Gastrocnemius medialis (tissue), 4 donors: ENCODE measurements at regions not wholly inside any gene's neighbourhood (a gene's known extent, or its start where the extent isn't known, plus 50 kb on each side); places are given as distances from the start of the nearest gene placed in this dataset.

ENCODE experiments used
- CTCF ChIP-seq, 5 experiments: fragments of 450-650 bp in 3 of 5; fragments of 200-600 bp in 2 of 5; sonication (generic) in 2 of 5; IDR thresholded peaks in 4 of 5; conservative IDR thresholded peaks in 1 of 5; 1 replicate in 4 of 5; 2 replicates in 1 of 5; pipeline ENCODE4 v1.5.1; 2016 to 2019; ENCODE audit warnings: antibody characterized with exemption in 5 of 5, mild to moderate bottlenecking in 3 of 5, moderate library complexity in 3 of 5
- POLR2A ChIP-seq, 2 donors: fragments of 450-650 bp; IDR thresholded peaks; one replicate each; pipeline ENCODE4 v1.6.1; 2017; ENCODE audit warnings: antibody characterized with exemption in 2 of 2, mild to moderate bottlenecking in 2 of 2, moderate library complexity in 2 of 2

DNA sequence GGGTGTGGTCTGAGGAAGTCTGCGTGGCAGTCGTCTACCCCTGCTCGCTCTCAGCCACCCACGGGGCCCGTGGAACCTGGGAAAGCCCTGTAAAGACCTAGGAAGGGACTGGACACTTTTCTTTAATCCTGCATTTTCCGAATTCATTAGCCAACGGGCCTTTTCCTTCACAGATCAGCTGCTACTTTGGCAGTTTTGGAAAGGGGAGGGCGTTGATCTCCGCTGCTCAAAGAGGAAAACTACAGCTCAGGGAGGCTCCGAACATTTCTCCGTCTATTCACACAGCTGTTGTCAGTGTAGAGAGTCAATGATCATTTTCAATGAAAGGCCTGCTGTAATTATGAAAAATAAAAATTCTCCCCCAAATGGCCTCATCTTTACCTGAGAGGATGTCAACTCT is 450.1 kb upstream of the MKI67 start:
- TF ChIP-seq CTCF (IDR thresholded peaks at IDR 0.05 in 4 of 5, conservative IDR thresholded peaks at IDR 0.05 in 1 of 5) (no peak), POLR2A (IDR thresholded peaks at IDR 0.05) (no peak)
